Amniotic epithelial cell (primary cell): ENCODE measurements at regions not wholly inside any gene's neighbourhood (a gene's known extent, or its start where the extent isn't known, plus 50 kb on each side); places are given as distances from the start of the nearest gene placed in this dataset.

Experiments
- DNase-seq: peaks from one replicate; pipeline ENCODE4 v3.0.0-alpha.2; 2010; ENCODE audit warnings: low read depth

DNA sequence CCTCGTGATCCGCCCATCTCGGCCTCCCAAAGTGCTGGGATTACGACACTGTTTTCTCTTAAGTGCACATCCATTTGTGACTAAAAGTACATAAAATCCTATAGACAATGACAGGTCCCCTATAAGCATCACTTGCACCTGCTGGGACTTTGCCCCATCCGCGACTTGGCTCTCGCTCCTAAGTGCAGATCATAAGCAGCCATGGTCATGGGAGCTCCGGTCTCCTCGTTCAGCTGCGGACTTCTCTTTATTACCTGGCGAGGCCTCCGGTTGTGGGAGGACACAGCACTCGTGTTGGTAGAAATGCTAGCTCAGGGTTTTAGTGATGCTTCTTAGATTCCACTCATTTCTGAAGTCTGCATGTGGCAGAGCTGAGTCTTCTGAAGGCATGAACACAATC, 92.7 kb upstream of the ST6GAL2 start:
- no peak for DNase-seq

DNA sequence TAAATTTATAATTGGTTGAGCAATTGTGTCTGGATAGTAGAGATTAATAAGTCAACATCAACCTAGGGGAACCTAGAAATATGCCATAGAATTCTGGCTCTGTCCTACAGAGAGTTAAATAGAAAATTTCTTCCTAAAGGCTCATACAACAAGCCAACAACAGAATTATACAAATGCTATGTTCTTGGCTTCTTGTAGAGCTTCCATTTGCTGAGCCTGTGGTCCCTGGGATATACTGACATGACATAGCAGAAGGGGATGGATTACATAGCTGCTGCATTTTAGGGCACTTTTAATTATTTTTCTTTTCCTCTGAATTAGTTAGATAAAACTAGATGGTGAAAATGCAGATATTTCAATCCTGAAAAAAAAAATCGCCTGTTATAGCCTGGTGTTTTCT, 95.5 kb upstream of the ST6GAL2 start:
- no peak for DNase-seq

DNA sequence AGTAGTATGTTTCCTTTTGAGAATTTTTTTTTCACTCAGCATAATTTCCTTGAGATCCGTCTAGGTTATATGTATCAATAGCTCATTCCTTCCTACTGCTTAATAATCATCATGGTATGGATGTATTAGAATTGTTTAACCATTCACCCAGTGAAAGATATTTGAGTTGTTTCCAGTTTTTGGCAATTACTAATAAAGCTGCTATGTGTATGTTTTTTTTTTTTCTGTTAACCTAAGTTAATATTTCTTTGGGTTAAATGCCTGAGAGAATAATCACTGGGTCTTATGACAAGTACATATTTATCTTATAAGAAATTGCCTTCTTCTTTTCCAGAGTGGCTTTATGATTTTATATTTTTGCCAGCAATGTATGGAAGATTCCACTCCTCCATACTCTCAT, 96.4 kb upstream of the ST6GAL2 start:
- DNase-seq = peak; percentile 39

DNA sequence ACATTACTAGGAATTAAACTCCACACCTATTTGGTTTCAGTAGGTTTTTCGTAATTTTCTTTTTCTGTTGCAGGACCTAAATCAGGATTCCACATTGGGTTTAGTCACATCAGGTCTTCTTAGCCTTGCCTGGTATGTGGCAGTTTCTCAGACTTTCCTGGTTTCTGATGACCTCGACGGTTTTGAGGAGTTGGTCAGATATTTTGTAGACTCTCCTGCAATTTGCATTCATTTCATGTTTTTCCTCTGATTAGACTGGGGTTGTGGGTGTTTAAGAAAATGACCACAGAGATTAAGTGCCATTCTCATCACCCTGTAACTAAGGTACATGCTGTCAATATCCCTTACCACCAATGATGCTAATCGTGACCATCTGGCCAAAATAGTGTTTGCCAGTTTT, 97.3 kb upstream of the ST6GAL2 start:
- DNase-seq = peak; percentile 57

DNA sequence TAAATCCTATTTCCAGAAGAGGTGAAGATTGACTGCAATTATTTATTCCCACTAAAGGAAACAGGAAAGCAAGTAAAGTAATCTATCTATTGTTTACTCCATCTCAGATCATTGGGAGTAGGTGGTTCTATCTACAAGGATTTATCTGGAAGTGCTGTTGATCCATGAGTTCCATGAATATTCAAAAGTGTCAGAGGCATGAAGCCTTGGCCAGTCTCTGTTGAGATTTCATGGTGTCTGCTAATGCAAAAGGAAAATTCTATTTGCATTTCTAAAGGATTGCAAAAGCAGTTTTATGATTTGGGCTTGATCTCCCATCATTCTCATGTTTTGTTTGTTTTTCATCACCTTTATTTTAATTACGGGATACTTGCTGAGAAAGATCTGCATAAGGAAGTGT, 102.4 kb upstream of the ST6GAL2 start:
- no peak for DNase-seq

DNA sequence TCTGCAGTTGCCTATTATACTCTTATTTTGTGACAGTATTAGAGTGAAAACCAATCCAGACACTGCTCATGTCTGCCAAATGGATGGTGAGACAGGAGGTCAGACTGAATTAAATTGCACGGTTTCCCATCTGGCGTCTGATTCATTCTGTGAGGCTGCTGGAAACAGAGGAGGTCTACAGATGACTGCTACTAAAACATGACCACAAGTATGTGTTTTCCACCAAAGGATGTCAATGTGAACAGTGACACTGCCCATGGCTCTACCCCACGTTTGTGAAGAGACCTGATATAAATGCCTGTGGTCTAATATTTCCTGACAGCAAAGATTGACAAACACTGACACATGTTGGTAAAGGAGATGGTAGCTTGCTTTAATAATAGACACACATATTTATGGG, 104.3 kb upstream of the ST6GAL2 start:
- DNase-seq = peak; percentile 88

DNA sequence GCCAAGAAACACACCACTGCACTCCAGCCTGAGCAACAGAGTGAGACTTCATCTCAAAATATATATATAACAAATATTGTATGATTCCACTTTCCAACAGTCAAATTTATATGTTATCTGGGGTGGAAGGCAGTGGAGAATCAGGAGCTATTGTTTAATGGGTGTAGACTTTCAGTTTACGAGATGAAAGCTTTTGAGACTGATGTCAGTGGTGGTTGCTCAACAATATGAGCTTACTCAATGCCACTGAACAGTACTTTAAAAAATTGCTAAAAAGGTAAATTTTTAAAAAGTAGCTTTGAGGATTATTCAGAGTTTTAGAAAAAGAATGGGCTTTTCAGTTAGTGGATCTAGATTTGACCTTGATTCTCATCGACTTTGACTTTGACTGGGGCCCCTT, 105.9 kb upstream of the ST6GAL2 start:
- DNase-seq = peak; percentile 62

DNA sequence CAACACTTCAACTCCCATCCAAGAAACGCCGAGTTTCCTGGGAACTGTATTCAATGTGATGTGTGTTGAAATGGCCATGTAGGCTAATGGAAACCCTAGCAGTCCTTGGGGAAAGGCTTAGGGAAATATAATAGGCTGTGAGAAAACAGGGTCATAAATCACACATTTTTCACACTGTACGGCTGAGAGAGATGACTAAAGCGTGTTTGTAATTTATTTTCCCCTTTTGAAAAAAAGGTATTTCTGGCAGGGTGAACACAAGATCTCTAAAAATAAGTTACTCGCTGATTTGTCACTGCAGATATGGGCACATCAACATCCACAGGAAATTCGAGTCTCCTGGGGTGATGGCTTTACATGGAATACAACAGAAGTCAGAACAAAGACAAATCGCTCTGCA, 109.6 kb upstream of the ST6GAL2 start:
- DNase-seq = peak; percentile 60

DNA sequence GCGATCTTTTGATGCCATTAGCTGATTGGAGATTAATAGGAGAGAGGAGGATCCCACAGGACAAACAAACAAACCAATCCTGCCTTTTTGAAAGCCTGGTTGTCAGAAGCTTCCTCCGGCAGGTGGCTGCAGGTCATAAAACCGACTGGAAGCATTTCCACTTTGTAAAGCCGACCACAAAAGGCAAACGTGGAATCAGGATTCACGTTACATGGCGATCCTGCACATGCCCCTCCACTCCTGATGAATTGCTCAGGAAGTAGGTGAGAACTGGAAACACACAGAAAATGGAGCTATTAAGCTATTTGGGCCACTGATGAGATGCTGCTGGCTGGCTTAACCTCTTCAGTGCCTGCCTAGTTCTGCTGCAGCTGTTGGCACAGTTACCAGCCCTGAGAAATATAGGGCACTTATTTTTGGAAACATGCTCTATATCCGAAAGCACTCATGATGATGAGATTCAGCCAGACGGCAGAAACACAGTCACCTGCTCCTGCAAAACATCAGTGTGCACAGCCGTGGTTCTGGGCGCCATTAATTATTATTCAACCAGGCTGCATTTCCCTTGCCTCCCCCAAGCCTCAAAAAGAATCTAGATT, 110.3 kb upstream of the ST6GAL2 start:
- DNase-seq = no peak

DNA sequence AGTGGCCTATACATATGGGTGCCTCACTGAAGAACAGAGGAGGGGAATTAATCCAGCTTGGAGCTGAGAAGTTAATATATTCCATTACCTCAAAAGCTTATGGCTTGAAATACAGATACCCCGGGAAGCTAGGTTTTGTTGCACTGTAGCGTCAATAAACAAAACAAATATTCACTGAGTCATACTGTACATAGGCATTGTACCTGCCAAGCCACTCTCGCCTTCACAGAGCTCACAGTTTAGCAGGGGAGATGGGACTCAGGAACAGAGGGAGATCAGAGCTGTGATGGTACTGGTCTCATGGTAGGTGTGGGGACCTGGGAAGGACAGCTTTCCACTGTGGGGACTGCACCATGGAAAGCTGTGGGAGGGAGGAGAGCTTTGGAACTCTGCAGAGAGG, 111.2 kb upstream of the ST6GAL2 start:
- no peak for DNase-seq

DNA sequence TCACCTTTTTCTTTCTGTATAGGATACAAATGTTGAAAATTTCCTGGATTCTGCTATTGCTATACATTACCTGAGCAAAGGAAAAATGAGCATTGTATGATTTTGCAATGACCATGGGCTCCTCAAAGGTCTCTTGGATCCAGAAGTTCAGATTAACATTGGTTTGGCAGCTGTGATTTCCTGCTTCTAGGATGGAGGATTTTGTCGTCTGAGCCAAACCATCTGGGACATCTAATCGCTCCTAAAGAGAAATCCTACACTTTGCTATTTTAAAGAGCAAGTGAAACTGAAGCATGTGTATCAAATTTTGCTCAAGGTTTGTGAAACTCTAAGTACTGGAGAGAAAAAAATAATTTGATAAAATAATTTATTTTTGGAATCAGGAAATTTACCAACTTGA, 115.1 kb upstream of the ST6GAL2 start:
- DNase-seq = no peak

DNA sequence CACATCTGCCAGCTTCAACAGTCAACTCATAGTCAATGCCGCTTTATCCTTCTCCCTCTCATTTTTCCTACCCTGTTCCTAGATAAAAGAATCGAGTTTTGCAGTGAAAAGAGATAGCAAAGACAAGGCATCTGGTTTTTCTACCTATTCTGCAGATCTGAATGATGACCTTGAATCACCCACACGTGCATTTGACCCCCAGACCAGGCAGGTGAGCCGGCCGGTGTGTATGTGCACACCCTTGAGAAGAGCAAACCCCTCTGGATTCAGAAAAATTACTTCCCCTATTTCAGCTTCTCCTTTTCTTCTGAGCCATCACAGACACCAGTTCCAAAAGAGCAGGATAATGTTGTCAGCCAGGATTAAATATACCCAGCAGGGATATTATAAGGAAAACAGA, 115.6 kb upstream of the ST6GAL2 start:
- DNase-seq = no peak

DNA sequence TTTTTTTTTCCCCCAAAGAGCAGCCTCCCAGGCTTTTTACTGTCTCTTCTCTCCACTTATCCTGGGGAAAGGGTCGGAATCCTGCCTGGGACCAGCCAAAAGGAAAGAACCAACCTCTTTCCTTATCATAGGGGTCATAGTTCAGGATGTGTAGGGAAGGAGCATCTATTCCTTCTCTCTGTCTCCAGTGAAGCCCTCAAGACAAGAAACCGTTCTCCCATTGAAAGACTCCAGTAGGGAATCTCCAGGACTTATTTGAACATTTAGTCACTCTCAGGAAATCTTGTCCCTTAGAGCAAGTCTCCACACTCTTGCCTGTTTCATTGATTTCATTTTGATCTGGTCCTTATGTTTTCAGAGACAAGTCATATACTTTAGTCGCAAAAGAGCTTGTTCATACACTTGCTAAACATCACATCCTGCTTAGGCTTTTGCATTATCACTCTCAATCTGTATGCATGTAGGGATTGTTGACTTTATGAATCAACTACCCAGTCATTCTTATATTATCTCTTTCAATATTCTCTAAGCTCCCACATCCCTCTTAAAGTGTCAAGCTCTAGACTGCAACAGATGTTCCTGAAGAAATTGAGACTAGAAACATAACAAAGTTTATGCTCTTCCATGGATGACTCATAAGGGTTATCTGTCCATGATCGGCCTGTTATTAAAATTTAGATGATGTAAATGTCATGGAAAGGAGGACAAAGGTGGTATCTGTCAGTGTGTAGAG, 116.2 kb upstream of the ST6GAL2 start:
- DNase-seq = peak; percentile 78

DNA sequence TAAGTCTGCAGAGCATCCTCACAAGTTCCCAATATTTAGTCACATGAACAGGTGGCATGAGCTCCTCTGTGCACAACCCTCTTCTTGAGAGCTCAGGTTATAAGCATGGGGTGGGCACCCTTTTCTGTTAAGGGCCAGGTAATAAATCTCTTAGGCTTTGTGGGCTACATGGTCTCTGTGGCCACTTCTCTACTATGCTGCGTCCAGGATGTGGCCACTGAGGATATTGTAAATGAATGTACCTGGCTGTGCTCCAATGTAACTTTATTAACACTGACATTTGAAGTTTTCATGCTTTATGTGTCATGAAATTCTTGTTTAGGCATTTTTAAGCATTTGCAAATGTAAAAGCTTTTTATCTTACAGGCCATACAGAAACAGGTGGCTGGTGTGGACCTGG, 116.8 kb upstream of the ST6GAL2 start:
- DNase-seq = peak; percentile 36

DNA sequence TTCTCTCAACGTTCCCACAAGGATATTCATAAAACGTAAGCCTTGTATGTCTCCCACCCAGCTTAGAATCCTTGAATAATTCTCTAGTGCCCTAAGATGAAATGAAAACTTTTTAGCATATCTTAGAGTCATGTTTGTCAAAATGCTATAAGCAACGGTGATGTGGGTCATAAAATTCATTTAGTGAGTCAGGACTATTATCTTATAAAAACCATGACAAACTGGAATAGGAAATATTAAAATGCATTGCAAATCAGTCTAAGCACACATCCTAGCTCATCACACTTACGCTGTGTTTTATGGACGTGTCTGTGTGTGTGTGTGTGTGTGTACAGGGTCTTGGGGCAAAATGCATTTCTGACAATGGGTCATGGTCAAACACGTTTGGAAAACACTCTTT, 119.9 kb upstream of the ST6GAL2 start:
- no peak for DNase-seq

DNA sequence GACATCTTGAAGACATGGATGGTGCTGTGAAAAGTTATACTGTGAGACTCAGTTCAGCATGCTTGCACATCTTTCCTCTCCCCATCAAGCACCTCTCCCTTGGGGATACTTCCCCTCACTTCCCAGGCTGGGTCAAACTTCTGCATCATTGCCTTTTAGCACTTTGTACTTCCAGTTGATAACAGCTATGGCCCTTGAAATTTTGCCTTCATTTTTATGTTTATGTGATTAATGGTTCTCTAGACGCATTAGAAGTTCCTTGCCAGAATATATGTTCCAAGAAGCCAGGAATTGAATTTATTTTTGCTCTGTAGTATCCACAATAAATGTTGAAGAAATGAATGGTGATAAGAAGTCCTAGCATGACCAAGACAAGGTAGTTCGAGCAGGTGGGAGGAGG, 120.9 kb upstream of the ST6GAL2 start:
- no peak for DNase-seq

DNA sequence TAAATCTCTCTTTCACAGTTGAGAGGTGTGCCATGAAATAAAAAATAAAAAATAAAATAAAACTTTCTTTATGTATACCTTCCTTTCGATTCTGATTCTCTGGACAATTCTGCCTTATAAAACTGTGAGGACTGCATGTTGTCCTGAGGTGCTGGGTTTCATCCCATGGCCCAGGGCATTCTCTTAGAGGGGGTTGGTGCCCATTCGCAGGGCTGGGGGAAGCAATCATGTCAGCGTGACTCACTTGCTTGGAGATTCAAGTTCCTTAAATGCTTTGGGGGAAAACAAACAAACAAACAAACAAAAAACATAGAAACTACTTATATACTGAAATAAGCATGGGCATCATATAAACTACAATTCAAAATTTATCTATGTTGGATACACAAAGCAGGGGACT, 122.0 kb upstream of the ST6GAL2 start:
- DNase-seq = no peak

DNA sequence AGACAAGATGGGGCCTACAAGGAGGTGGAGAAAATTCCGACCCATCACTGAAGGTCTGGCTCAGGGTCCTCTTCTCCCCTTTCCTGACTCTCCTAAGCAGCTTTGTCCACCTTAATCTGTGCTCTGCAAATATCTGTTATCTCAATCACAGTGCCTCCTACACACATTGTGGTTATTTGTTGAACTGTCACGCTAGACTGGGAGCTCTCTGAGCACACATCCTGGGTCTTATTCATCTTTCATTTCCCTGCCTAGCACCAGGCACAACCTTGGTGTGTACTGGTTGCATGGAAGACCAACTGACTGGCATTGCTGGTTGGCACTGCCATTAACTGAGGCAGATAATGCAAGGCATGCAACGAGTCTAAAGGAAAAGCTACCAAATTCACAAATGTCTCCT, 122.9 kb upstream of the ST6GAL2 start:
- peak; percentile 29 for DNase-seq

DNA sequence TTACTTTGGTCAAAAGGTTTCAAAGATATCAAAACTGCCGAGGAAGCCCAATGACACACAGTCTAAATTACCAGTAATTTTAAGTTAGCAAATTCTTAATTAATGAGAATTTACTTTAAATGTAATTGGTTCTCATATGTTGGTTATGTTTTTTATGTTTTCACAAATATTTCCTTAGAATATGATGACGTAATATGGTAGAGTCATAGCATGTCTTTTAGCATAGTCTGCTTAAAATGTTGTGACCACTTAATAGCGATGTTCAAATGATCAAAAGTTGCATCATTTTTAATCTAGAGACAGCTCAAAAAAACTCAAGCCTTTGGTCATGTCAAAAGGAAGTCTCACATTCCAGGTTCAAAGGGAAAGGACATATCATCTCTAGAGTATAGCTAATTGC, 123.3 kb upstream of the ST6GAL2 start:
- DNase-seq = peak; percentile 21

DNA sequence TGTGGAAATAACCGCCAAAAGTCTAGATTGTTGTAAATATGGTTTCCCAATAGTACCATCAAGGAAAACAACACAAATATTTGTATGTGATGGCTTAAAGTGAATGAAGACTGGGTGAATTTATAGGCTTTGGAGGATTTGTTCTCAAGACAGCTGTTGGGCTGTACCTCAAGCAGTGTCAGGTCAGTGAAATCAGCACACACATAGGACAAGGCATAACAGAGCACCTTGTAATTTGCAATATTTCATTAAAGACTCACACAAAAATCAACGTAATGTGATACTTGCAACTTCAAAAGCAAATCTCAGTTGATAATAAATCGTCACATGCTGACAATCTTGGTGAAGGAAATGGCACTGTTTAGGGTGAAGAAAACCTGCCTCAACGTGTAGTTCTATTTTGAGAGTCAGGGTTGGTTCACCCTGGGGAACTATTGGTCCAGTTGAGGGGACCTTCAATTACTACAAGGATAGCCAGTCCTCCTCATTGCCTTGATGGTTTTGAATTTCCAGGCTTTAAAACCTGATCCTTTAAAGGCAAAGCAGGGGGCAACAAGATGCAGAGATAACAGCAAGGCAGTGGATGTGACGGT, 126.8 kb upstream of the ST6GAL2 start:
- DNase-seq = no peak

DNA sequence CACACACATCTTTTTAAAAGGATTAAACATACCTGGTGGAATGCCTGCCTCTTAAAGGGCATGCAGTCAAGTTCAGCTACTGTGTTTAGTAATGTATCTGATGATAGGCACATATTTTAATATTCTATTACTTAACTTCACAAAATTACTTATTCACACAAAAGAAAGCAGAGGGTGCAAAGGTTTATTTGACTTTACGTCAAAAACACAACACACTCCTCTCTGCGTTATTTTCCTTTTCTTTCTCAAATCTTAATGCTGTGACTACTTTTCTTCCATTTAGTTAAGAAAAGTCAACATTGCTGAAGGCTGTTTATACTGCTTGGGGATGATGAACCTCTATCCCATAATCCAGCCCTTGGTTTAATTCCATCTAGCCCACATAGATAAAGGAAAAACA, 127.9 kb upstream of the ST6GAL2 start:
- DNase-seq = no peak

DNA sequence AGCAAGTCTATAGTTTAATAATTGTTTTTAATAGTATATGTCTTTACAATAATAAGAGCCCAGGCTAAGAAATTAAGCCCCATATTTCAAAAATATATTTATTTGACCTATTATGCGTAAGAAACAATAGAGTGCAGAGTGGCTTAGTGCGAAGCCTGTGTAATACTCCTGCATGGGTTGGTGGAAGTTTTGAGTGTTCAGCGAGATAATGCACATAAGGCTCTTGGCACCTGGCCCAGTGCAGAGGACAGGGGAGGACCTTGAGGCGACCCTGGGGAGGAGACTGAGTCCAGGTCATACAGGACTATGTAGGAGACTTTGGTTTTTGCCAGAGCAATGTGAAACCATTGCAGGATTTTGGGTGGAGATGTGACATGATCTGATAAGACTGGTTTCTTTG, 132.4 kb upstream of the ST6GAL2 start:
- no peak for DNase-seq

DNA sequence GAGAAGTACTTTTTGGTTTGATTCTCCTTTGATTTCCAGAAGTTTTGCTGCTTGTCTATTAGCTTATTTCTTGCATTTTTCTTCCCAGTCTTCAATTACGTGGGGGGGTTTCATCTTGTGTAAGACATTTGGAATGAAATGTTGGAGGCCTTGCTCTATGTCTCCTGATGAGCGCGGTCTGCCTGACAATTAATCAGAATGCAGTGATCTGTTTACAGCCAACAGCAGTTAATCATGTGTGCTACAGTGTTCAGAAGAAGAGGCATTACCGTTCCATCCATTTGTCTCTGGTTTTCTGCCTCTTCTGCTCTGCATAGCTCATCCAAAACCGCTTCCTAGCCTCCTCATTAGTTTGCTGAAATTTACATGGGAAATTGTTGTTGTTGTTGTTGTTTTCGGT, 134.4 kb upstream of the ST6GAL2 start:
- peak; percentile 52 for DNase-seq

DNA sequence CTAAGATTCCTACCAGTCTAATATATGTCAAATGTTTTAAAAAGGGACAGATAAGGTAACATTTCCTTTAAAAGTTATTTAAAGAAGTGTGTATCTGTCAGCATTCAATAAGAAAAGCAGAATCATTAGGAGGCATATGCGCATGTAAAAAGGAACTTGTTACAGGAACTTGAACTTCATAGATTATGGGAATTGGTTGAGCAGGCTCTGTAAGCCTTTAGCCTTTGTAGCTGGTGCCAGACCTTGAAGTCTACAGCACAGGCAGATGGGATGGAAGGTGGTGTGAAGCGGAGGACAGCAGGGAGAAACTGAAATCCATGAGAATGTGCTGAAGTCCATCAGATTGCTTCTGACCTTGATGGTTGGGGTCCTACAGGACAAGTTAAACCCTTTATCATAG, 138.3 kb upstream of the ST6GAL2 start:
- DNase-seq = no peak
